Astrocyte of the spinal cord (primary cell): ENCODE measurements at regions not wholly inside any gene's neighbourhood (a gene's known extent, or its start where the extent isn't known, plus 50 kb on each side); places are given as distances from the start of the nearest gene placed in this dataset.

Experiments
- DNase-seq: peaks from one replicate; pipeline ENCODE4 v3.0.0; 2011; ENCODE audit warnings: low read depth, low spot score
- H3K4me3 ChIP-seq: 2 replicates; pipeline ENCODE4 v1.5.1; 2011; ENCODE audit warnings: low read depth, mild to moderate bottlenecking, low read length, moderate library complexity
- in situ Hi-C: cut with HindIII; loops from 2 replicates; pipeline ENCODE4 v1.10.0; 2017; ENCODE audit warnings: low sequenced_read_pairs
- TF ChIP-seq, protein P1 (sequence below): IDR thresholded peaks from 2 replicates; pipeline ENCODE4 v1.5.1; 2012; ENCODE audit warnings: low read depth, mild to moderate bottlenecking, low read length, inconsistent platforms

DNA sequence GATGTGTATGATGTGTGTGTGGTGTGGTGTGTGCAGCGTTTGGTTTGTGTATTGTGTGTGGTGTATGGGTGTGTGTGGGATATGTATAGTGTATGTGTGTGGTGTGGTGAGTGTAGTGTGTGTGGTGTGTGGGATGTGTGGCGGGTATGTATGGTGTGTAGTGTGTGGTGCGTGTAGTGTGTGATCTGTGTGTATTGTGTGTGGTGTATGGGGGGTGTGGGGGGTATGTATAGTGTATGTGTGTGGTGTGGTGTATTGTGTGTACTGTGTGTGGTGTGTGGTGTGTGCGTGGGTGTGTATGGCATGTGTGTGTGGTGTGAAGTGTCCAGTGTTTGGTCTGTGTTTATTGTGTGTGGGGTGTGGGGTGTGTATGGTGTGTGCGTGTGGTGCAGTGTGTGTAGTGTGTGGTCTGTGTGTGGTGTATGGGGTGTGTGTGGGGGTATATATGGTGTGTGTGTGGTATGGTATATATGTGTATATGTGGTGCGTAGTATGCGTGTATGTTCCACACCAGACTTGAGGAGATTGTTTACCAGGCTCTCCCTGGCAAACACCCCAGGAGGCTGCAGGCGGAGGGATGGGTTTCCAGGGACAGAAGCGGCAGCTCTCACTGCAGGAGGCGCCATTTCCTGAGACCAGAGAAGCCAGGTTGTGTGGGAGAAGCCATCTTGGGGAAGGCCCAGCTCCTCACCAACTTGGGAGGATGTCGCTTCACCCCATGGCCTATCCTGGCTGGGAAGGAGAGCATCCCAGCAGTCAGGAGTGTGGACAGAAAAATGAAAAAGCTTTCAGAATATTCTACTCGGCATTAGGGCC lies 138.1 kb downstream of the NXNL2 start:
- no peak for DNase-seq
- TF ChIP-seq, protein P1, sequence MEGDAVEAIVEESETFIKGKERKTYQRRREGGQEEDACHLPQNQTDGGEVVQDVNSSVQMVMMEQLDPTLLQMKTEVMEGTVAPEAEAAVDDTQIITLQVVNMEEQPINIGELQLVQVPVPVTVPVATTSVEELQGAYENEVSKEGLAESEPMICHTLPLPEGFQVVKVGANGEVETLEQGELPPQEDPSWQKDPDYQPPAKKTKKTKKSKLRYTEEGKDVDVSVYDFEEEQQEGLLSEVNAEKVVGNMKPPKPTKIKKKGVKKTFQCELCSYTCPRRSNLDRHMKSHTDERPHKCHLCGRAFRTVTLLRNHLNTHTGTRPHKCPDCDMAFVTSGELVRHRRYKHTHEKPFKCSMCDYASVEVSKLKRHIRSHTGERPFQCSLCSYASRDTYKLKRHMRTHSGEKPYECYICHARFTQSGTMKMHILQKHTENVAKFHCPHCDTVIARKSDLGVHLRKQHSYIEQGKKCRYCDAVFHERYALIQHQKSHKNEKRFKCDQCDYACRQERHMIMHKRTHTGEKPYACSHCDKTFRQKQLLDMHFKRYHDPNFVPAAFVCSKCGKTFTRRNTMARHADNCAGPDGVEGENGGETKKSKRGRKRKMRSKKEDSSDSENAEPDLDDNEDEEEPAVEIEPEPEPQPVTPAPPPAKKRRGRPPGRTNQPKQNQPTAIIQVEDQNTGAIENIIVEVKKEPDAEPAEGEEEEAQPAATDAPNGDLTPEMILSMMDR, result no peak
- in situ Hi-C loops, result no loop called here
- no peak overlapping the region for H3K4me3 ChIP-seq

DNA sequence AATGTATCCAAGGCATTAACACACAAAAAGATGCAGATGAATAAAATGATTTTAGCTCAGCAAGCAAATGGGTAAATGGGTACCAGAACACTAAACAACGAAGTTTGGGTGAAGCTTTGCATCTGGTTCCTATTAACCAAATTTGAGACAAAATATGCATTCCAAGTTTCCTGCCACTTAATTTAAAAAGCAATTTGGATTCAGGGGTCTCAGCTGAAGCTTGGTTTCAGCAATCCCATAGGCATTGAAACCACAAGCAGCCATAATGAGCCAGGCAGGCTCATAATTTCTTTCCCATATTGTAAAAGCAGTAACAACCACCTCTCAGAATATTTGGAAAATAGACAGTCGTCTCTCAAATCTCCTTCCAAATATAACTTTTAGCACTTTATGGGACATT lies 138.9 kb downstream of the NXNL2 start:
- no peak for DNase-seq
- TF ChIP-seq, protein P1, result no peak
- in situ Hi-C loops, result no loop called here
- no peak overlapping the region for H3K4me3 ChIP-seq

DNA sequence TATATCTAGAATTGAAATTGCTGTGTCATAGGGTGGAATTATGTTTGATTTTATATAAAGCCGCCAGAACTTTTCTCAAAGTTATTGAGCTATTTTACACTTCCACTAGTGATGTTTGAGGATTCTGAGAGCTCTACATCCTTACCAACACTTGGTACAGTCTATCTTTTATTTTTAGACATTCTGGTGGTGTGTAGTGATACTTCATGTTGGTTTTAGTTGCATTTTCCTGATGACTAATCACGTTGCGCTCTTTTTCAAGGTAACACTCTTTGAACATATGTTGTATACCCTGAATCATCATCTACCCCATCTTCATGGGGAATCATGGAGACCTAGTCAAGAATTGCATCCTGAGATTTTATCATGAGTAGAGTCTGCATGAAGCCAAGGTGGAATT lies 141.7 kb downstream of the NXNL2 start:
- TF ChIP-seq, protein P1, result no peak
- no peak overlapping the region for H3K4me3 ChIP-seq
- no peak for DNase-seq
- in situ Hi-C loops, result no loop called here

GRCh38 chr9:88678008-88678407 lies 143.0 kb downstream of the NXNL2 start:
- TF ChIP-seq, protein P1, result no peak
- no peak for DNase-seq
- in situ Hi-C loops, result no loop called here
- H3K4me3 ChIP-seq, result no peak overlapping the region

GRCh38 chr9:88678431-88678830 lies 143.5 kb downstream of the NXNL2 start:
- no peak overlapping the region for H3K4me3 ChIP-seq
- DNase-seq, result no peak
- TF ChIP-seq, protein P1, result no peak
- in situ Hi-C loops, result no loop called here

- no peak for DNase-seq
- in situ Hi-C loops, result no loop called here
- TF ChIP-seq, protein P1, result no peak
- no peak overlapping the region for H3K4me3 ChIP-seq
Observed at GRCh38 chr9:88680041-88680440, 145.1 kb downstream of the NXNL2 start.
